HG03457 (cell line): ENCODE measurements at regions not wholly inside any gene's neighbourhood (a gene's known extent, or its start where the extent isn't known, plus 50 kb on each side); places are given as distances from the start of the nearest gene placed in this dataset.

Source experiments
- ATAC-seq: cut with Tn5 transposase; IDR thresholded peaks from one replicate; pipeline ENCODE4 v1.9.1; 2021; ENCODE audit warnings: moderate number of reproducible peaks; ENCODE audit not compliant: unreplicated experiment

- no peak for ATAC-seq
These were observed 621.6 kb upstream of the LRRTM1 start for GRCh38 chr2:80926168-80926567.

- no peak for ATAC-seq
These were observed 592.0 kb upstream of the LRRTM1 start for GRCh38 chr2:80896576-80896975.

GRCh38 chr2:80894486-80894885 is 589.9 kb upstream of the LRRTM1 start:
- ATAC-seq = no peak

- ATAC-seq = no peak
These were observed 589.2 kb upstream of the LRRTM1 start for GRCh38 chr2:80893711-80894110.

GRCh38 chr2:80889009-80889408 is 584.5 kb upstream of the LRRTM1 start:
- ATAC-seq = no peak

GRCh38 chr2:80887841-80888378 is 583.4 kb upstream of the LRRTM1 start:
- ATAC-seq = no peak

GRCh38 chr2:80874374-80874773 is 569.8 kb upstream of the LRRTM1 start:
- no peak for ATAC-seq

- no peak for ATAC-seq
These were observed 565.4 kb upstream of the LRRTM1 start for GRCh38 chr2:80869858-80870438.

GRCh38 chr2:80863147-80863714 is 558.7 kb upstream of the LRRTM1 start:
- ATAC-seq = no peak

GRCh38 chr2:80858965-80859364 is 554.4 kb upstream of the LRRTM1 start:
- ATAC-seq = no peak

- no peak for ATAC-seq
These were observed 551.7 kb upstream of the LRRTM1 start for GRCh38 chr2:80856227-80856626.

- ATAC-seq = no peak
These were observed 550.3 kb upstream of the LRRTM1 start for GRCh38 chr2:80854831-80855230.

GRCh38 chr2:80852808-80853139 is 548.2 kb upstream of the LRRTM1 start:
- ATAC-seq = no peak

- ATAC-seq = no peak
These were observed 547.7 kb upstream of the LRRTM1 start for GRCh38 chr2:80852079-80852807.

- ATAC-seq = no peak
These were observed 526.3 kb upstream of the LRRTM1 start for GRCh38 chr2:80830891-80831290.

- no peak for ATAC-seq
These were observed 518.4 kb upstream of the LRRTM1 start for GRCh38 chr2:80822999-80823398.

- ATAC-seq = no peak
These were observed 510.7 kb upstream of the LRRTM1 start for GRCh38 chr2:80815259-80815658.

- ATAC-seq = no peak
These were observed 482.0 kb upstream of the LRRTM1 start for GRCh38 chr2:80786584-80786983.

- no peak for ATAC-seq
These were observed 474.2 kb upstream of the LRRTM1 start for GRCh38 chr2:80778704-80779103.

- ATAC-seq = no peak
These were observed 444.0 kb upstream of the LRRTM1 start for GRCh38 chr2:80748592-80748991.

GRCh38 chr2:80737047-80737446 is 432.5 kb upstream of the LRRTM1 start:
- no peak for ATAC-seq

GRCh38 chr2:80725001-80725400 is 420.4 kb upstream of the LRRTM1 start:
- ATAC-seq = no peak
